ENCODE measurements at regions not wholly inside any gene's neighbourhood (a gene's known extent, or its start where the extent isn't known, plus 50 kb on each side); places are given as distances from the start of the nearest gene placed in this dataset.

DNA sequence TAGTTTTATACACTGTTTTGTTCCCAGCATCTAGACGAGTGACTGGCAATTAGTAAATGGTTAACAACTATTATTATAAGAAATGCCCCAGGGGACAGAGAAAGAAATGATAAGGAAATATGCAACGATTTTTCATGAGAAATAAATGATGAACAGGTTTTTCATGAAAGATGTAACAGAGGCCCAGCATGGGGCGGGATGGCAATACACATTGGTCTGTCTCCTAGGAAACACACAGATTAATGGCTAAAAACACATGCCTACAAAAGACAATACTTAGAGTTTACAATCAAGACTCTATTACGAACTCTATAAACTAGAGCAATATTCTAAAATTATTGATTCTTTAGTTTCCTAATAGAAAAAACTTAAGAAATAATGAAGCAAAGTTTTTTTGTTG is 441.5 kb upstream of the CDH9 start:
- H2BK120ac ChIP-seq (ENCODE audit: low read depth, low read length, poor library complexity, severe bottlenecking) = no peak overlapping the region
- H4K8ac ChIP-seq (replicated peaks; ENCODE audit: insufficient read length, low read depth, low read length) = no peak overlapping the region
- H3K9ac ChIP-seq (ENCODE audit: extremely low read depth, insufficient read length, low read length) = no peak overlapping the region
- H3K79me1 ChIP-seq (ENCODE audit: insufficient read depth, low read depth, low read length, poor library complexity, severe bottlenecking) = no peaks in the 10 kb centered on the region
- H3K9me3 ChIP-seq (ENCODE audit: control insufficient read depth, low read depth, low read length) = peaks cover 30% of the 10 kb centered on the region
- H3K4me1 ChIP-seq (ENCODE audit: insufficient read depth, low read length) = no peaks in the 10 kb centered on the region
- WGBS (ENCODE audit: extremely low coverage, insufficient read length, low lambda C conversion rate) = no CpG with 5 or more reads among the region's 4 CpGs
- H3K23ac ChIP-seq (ENCODE audit: insufficient read length, low read depth, low read length) = no peak overlapping the region
- no peak overlapping the region for H2BK15ac ChIP-seq (ENCODE audit: low read depth, low read length)
- H3K23me2 ChIP-seq (ENCODE audit: insufficient read length, low read depth, low read length, poor library complexity, severe bottlenecking) = no peaks in the 10 kb centered on the region
- TF ChIP-seq, protein P1, sequence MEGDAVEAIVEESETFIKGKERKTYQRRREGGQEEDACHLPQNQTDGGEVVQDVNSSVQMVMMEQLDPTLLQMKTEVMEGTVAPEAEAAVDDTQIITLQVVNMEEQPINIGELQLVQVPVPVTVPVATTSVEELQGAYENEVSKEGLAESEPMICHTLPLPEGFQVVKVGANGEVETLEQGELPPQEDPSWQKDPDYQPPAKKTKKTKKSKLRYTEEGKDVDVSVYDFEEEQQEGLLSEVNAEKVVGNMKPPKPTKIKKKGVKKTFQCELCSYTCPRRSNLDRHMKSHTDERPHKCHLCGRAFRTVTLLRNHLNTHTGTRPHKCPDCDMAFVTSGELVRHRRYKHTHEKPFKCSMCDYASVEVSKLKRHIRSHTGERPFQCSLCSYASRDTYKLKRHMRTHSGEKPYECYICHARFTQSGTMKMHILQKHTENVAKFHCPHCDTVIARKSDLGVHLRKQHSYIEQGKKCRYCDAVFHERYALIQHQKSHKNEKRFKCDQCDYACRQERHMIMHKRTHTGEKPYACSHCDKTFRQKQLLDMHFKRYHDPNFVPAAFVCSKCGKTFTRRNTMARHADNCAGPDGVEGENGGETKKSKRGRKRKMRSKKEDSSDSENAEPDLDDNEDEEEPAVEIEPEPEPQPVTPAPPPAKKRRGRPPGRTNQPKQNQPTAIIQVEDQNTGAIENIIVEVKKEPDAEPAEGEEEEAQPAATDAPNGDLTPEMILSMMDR (conservative IDR thresholded peaks at IDR 0.05) = no peak
- no peak overlapping the region for H3K14ac ChIP-seq (ENCODE audit: insufficient read depth, low read length)
- no peak overlapping the region for H2AK5ac ChIP-seq (ENCODE audit: insufficient read length, low read length)
- H4K20me1 ChIP-seq (ENCODE audit: control insufficient read depth, insufficient read depth, insufficient read length) = no peaks in the 10 kb centered on the region
- H2BK12ac ChIP-seq (ENCODE audit: insufficient read length, low read depth, low read length) = no peak overlapping the region
- Mint-ChIP-seq H3K9me3 (peaks cover 33 to 35% of the 10 kb centered on the region in 2 experiments), H3K27me3 (ENCODE audit: low read depth) (no peaks in the 10 kb centered on the region; the same call in 1 of the 2 replicates), H3K4me1 (peaks cover 0 to 4% of the 10 kb centered on the region in 2 experiments; a peak in 1 of 4 replicates), H3K36me3 (ENCODE audit: insufficient read depth in 1 of 3, low read depth in 3 of 3) (peaks cover 26 to 44% (median 36%) of the 10 kb centered on the region in 3 experiments), H3K4me3 (no peak overlapping the region), H3K27ac (no peak overlapping the region)
- no peak overlapping the region for H2BK20ac ChIP-seq (ENCODE audit: low read depth, low read length, poor library complexity, severe bottlenecking)
- H3K27ac ChIP-seq (ENCODE audit: insufficient read length, low read depth, low read length) = no peak overlapping the region
- H4K91ac ChIP-seq (ENCODE audit: insufficient read length, low read depth, low read length) = no peak overlapping the region
- H3K4me2 ChIP-seq (ENCODE audit: insufficient read depth, insufficient read length, low read length) = no peak overlapping the region
- H3K18ac ChIP-seq (ENCODE audit: insufficient read length, low read depth, low read length) = no peak overlapping the region
- no peaks in the 10 kb centered on the region; the same call in 1 of the 2 replicates for H3K79me2 ChIP-seq (ENCODE audit: insufficient read depth, low read length)
- H3T11ph ChIP-seq (ENCODE audit: low read length) = no peak overlapping the region
- no peak overlapping the region for H4K5ac ChIP-seq (ENCODE audit: insufficient read length, low read depth, low read length)
- no peak overlapping the region for H3K4ac ChIP-seq (ENCODE audit: low read depth, low read length)
- no peak overlapping the region for H2BK5ac ChIP-seq (ENCODE audit: insufficient read length, low read length)
- no peak for DNase-seq
- no peak overlapping the region for H2AFZ ChIP-seq (ENCODE audit: low read length)
- no peak overlapping the region for H3K56ac ChIP-seq (ENCODE audit: insufficient read length, low read depth, low read length)
- H3K27me3 ChIP-seq (ENCODE audit: insufficient read depth, low read length) = no peaks in the 10 kb centered on the region

Measured in H9 (cell line).